ENCODE measurements at regions not wholly inside any gene's neighbourhood (a gene's known extent, or its start where the extent isn't known, plus 50 kb on each side); places are given as distances from the start of the nearest gene placed in this dataset.

DNA sequence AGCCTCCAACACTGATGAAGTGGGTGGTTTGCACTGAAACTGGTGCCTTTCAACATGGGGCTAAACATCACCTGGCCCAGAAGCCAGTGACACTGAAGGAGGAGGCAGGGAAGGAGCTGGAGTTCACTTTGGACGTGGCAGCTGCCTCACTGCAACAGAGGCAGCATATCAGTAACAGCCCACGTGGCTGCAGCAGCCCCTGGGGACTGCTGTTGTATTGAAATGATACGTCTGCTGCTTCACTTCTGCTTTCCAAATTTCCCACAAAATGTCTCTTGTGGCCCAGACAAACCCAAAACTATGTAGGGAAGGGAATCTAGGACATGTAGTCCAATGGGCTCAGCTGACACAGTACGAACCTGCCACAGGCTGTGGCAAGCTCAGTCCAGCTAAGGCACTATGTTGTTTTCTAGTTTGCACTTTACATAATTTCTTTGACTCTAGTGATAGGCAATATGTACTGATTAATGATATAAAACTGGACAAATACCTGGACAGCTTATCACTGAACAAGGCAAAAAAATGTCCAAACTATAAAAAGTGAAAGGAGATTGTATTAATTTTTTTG lies 84.7 kb upstream of the RAPGEF2 start:
- DNase-seq (ENCODE audit: extremely low spot score) = peak; percentile 73
- TF ChIP-seq, protein P1, sequence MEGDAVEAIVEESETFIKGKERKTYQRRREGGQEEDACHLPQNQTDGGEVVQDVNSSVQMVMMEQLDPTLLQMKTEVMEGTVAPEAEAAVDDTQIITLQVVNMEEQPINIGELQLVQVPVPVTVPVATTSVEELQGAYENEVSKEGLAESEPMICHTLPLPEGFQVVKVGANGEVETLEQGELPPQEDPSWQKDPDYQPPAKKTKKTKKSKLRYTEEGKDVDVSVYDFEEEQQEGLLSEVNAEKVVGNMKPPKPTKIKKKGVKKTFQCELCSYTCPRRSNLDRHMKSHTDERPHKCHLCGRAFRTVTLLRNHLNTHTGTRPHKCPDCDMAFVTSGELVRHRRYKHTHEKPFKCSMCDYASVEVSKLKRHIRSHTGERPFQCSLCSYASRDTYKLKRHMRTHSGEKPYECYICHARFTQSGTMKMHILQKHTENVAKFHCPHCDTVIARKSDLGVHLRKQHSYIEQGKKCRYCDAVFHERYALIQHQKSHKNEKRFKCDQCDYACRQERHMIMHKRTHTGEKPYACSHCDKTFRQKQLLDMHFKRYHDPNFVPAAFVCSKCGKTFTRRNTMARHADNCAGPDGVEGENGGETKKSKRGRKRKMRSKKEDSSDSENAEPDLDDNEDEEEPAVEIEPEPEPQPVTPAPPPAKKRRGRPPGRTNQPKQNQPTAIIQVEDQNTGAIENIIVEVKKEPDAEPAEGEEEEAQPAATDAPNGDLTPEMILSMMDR (IDR thresholded peaks at IDR 0.05; ENCODE audit: control extremely low read depth, extremely low read depth, low read depth, missing control alignments) = no peak
- CTCF ChIA-PET = interaction anchor here (0.6 to 4.1 kb wide), 13 partner anchors 10 to 186 kb away, joined by 3 to 17 read pairs (median 3); no protein-coding TSS in a partner anchor
- POLR2A ChIA-PET = interaction anchor here (0.6 kb wide), 3 partner anchors 33 to 152 kb away, joined by 3 read pairs; no protein-coding TSS in a partner anchor

DNA sequence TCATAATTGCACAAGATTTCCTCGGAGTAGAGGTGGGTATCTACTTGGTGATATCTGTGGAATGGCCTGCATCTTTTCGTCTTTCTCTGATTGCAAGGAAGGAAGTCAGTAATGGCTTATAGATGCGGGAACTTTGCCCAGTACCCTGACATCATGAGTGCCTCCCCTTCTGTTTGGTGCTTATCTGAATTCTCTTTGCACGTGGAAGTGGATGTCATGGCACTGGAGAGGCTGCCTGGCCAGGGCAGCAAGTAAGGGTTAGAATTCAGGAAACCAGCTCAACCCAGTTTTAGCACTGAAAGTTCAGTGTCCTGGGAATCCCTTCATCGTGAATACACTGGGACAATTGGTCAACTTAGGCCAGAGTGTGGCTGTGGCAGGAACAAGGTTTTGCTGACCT lies 83.5 kb upstream of the RAPGEF2 start:
- POLR2A ChIA-PET = no interaction called here
- TF ChIP-seq, protein P1 (IDR thresholded peaks at IDR 0.05; ENCODE audit: control extremely low read depth, extremely low read depth, low read depth, missing control alignments) = no peak
- DNase-seq (ENCODE audit: extremely low spot score) = no peak
- CTCF ChIA-PET = interaction anchor here (1.1 to 4.1 kb wide), 2 partner anchors 8 to 19 kb away, joined by 3 to 17 read pairs; no protein-coding TSS in a partner anchor

DNA sequence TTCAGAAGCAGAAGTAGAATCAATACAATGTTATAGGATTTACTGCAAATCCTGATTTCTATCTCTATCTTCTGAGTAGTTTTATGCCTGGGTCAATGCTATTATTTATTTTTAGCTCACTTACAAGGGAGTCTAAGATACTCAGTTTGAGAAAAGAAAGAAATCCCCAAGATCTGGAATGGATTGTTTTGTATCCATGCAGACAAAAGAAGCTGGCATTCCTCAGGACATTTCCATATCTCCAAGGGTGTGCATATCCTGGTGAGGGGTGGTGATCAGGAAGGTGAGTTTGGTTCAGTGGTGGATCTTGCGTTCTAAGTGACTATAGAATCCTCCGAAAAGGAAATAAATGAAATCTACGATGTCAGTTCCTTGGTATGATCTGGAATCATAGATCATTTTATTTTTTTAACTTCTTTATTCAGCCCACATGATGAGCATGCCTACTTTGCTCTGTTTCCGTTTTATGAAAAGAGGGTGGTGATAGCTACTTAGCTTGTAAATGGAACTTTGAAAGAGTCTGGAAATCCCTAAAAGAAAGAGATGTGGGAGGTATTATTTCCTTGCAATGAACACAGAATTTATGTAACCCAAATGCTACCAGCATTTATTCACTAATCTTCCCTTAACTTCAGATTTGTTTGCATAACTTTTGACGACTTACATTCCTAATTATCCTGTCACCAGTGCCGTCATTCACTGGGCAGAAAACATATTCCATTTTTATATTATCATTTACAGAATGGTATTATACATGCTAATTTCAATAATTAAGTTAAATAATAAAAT lies 81.1 kb upstream of the RAPGEF2 start:
- POLR2A ChIA-PET = no interaction called here
- no peak for DNase-seq (ENCODE audit: extremely low spot score)
- CTCF ChIA-PET = interaction anchor here (1.3 to 1.9 kb wide), 2 partner anchors 11 to 15 kb away, joined by 5 read pairs; no protein-coding TSS in a partner anchor
- TF ChIP-seq, protein P1 (IDR thresholded peaks at IDR 0.05; ENCODE audit: control extremely low read depth, extremely low read depth, low read depth, missing control alignments) = no peak

DNA sequence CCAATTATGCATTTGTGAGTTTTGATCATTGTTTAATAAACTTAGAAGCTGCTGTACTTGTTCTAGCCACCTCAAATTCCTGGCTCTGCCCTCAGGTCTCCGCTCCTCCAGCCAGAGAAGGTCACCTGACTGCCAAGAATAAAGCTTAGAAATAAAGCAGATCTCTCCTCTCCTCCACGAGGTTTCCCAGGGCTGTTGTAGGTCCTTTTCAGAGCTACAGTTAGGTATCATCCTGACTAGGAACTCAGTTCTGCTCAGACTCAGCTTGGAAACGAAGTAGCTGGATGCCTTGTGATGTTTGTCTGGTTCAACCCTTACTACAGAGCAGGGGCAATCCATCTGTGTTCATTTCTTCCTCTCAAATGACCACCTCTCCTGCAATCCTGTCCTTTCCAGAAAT lies 79.1 kb upstream of the RAPGEF2 start:
- TF ChIP-seq, protein P1 (IDR thresholded peaks at IDR 0.05; ENCODE audit: control extremely low read depth, extremely low read depth, low read depth, missing control alignments) = no peak
- POLR2A ChIA-PET = no interaction called here
- DNase-seq (ENCODE audit: extremely low spot score) = no peak
- CTCF ChIA-PET = interaction anchor here (1.1 kb wide), 1 partner anchor 13 kb away, joined by 3 read pairs; no protein-coding TSS in a partner anchor

DNA sequence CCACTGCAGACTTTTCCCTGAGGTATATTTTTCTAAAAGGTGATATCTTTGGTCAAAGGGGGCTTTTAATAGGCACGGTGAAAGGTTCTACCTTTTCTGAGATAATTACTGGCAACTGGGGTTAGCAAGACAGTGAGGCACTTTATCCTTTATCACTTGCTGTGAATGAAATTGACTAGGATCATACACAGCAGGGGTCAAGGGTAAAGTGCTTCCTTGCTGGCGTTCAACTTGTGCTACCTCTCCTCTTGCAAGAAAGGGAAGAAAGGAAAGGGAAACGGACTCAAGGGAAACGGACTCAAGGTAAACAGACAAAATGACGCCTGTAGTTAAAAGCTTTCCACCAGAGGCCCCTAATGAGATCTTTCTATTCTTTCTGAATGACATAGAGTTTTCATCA lies 78.6 kb upstream of the RAPGEF2 start:
- POLR2A ChIA-PET = no interaction called here
- CTCF ChIA-PET = interaction anchor here (1.1 to 1.2 kb wide), 2 partner anchors 10 to 13 kb away, joined by 3 read pairs; no protein-coding TSS in a partner anchor
- DNase-seq (ENCODE audit: extremely low spot score) = no peak
- TF ChIP-seq, protein P1 (IDR thresholded peaks at IDR 0.05; ENCODE audit: control extremely low read depth, extremely low read depth, low read depth, missing control alignments) = no peak

DNA sequence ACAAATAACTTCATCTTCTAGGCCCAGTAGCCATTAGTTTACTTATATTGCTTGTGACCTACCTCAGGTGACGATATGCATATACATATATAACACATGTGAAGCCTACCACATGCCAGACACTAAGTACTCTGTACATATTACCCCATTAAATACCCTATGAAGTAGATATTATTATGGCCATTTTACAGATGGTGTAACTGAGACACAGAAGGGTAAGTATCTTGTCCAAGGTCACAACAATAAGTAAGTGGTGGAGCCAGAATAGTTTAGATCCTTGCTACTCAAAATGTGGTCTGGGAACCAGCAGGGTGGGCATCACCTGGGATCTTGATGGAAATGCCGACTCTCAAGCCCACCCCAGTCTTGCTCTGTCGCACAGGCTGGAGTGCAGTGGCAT lies 78.1 kb upstream of the RAPGEF2 start:
- ChIA-PET CTCF (interaction anchor here (1.2 kb wide), 1 partner anchor 9 kb away, joined by 3 read pairs; no protein-coding TSS in a partner anchor), POLR2A (no interaction called here)
- no peak for DNase-seq (ENCODE audit: extremely low spot score)
- TF ChIP-seq, protein P1 (IDR thresholded peaks at IDR 0.05; ENCODE audit: control extremely low read depth, extremely low read depth, low read depth, missing control alignments) = no peak
